Stimulated activated CD8-positive, alpha-beta memory T cell treated with anti-CD3 and anti-CD28 coated beads, Interleukin-7, amount 100 ng/mL, for 1 hour (primary cell): ENCODE measurements at regions not wholly inside any gene's neighbourhood (a gene's known extent, or its start where the extent isn't known, plus 50 kb on each side); places are given as distances from the start of the nearest gene placed in this dataset.

Experiments used
- DNase-seq, 2 donors: peaks; one replicate each; pipeline ENCODE4 v3.0.0-alpha.2; 2020; ENCODE audit warnings: low read depth in 2 of 2

- no peak for DNase-seq
Measured at GRCh38 chr14:65933400-65934069, 521.0 kb downstream of the FUT8 start.

DNA sequence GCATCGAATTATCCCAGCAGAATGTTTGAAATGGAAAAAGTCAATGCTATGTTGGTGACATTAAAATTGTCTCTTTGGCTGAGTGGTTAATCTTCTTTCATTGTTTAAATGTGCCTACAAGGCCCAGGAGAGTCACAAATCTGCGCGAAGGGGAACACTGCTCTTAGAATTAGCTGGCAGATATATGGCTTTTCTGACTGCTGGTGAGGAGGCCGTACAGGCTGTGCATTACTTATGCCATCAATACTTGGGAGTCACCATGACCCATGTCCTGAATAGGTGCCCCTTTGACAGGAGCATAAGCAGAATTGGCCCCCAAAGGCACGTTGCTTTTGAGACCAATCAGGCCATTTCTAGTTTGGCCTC, 521.5 kb downstream of the FUT8 start:
- DNase-seq = no peak

- DNase-seq = no peak
Measured at GRCh38 chr14:65936342-65936975, 523.9 kb downstream of the FUT8 start.

DNA sequence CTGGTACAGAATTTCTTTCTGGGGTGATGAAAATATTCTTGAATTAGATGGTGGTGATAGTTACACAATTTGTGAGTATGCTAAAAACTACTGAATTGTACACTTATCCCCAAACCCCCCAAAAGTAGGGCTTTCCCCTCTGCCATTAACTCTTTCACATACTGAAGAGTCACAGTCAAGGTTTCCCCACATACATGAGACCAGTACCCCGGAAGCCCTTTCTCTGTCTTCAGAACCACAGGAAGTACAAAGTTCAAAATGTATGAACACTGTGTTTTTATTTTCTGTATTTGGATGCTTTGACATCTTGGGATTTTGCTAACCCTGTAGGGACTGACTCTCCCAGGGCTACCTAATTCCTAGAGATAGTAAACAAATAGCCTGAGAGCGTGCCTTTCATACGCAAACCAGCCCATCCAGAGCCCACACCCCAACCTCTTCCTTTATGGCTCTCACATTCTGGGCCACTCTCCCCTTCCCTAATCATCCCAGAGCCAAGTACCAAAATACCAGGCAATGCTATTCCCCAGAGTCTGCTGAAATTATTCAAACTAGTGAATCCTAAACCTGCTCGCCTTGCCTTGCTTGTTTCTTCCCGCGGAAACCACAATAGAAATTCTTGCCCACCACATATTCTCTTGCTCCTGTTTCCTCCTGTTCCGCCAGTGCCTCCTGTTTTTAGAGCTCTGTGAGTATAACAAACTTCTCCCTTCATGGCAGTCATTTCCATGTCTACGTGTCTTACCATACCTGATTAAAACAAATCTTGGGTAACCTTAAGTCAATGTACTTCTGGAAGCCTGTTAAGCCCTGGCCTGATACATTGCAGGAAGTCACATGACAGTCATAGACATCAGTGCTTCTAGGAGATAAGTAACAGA, 524.8 kb downstream of the FUT8 start:
- DNase-seq = no peak

DNA sequence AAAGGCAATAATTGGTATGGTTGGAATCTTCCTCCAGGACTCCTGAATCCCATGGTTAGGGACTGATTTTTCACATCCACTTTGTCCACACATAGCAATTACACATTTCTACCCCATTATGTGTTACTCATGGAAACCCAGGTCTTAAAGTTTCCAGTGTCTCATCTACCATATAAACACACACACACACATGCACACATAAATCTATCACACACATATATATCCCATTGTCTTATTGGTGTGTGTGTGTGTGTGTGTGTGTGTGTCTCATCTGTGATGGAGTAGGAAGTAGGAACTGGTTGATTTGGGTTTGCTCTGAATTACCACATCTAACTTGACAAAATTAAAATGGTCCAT, 525.4 kb downstream of the FUT8 start:
- DNase-seq = no peak

- no peak for DNase-seq
Measured at GRCh38 chr14:65938738-65939137, 526.2 kb downstream of the FUT8 start.

- no peak for DNase-seq
Measured at GRCh38 chr14:65939184-65939583, 526.7 kb downstream of the FUT8 start.

DNA sequence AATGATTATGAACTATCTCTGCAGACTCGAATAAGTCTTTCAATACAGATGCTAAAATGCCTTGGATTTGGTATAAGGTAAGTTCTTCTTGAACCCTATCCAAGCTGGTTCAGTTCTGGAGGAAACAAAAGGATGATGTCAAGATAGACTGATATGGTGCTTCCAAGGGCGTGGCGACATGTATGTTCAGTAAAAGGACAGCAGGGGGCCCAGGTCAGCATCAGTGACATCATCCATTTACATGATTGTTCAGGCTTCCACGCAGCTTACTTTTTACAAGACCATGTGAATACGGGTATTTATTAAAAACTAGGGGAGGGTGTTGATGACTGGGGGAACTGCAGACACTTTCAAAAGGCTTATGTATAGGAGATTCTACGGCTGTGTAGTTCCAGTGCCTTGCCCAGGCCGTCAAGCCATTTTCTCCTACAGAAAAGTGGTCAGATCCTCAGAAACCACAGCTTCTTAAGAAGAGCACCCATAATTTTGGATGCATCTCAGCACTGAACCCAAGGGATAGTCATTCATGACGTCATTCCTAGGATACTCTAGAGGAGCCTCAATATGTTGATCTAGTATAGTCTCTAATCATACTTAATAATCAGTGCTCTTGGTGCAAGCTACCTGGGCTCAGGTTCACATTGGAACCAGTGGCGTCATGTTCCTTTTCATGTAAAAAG, 527.7 kb downstream of the FUT8 start:
- DNase-seq = no peak

- DNase-seq = no peak
Measured at GRCh38 chr14:65941091-65941490, 528.6 kb downstream of the FUT8 start.

- DNase-seq = no peak
Measured at GRCh38 chr14:65943150-65943549, 530.6 kb downstream of the FUT8 start.

GRCh38 chr14:65943916-65944410, 531.4 kb downstream of the FUT8 start:
- DNase-seq = no peak

DNA sequence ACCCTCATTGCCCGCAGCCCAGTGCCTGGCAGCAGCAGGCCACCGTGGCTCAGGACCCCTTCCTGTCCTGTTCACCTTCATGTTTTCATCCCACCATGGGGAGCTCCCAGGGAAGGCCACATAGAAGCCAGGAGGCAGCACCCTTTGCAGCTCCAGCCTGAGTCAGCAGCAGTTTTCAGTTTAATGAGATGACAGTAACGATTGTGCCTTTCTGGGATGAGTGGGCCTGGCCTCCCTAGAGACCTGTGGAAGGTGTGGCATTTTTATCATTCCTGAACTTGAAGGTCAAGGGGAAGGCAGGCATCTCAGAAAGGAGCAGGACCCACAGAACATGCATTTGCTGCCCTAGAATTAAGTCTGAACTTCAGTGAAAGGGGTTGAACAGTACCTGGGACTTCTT, 532.8 kb downstream of the FUT8 start:
- DNase-seq = no peak

DNA sequence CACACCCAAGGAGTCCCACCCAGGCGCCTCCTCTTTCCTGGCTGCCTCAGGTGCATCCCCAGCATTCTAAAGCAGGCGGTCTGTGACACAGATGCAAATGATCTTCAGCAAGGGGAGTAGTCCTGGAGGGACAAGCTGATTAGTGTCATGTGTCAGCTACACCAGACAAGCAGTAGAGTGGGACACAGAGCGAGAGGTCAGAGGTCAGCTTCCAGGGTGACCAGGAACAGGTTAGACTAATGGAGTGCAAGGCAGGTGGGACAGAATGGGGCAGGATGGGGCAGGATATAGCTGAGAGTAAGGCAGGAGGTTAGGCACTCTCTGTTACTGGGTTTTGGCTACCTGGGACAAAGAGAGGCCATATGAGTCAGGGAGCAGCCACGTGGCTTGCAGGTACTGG, 534.0 kb downstream of the FUT8 start:
- no peak for DNase-seq

GRCh38 chr14:65948302-65948701, 535.8 kb downstream of the FUT8 start:
- no peak for DNase-seq

DNA sequence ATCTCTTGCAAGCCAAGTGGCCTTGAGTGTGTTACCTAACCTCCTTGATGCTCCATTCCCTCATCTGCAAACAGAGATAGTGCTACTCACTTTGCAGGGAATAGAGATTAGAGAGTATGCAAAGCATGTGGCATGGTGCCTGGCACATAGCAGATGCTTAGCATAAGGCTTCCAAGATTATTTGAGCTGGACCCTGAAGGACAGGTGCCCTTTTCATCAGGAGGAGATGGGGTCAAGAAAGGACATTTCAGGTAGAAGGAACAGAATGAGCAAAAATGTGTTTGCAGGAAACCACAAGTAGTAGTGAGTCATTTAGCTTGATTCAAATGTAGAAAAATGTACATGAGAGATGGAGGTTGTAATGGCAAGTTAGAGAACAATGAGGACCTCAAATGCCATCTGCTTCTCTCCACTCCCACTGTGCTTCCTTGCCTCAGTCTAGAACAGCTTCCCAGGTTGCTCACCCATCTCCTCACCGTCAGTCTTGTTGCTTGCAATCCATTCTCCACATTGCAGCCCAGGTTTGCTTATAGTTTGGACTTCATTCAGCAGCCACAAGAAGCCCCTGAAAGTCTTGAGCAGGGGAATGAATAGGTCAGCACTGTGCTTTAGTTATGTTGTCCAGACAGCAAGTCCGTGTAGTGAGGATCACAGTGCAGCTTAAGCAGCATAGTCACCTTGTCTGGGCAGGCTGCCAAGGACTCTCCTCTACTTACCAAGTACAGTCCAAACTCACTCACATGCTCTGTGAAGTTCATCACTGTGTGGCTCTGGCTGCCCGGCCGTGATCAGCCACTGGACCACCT, 536.3 kb upstream of the CCDC196 start:
- DNase-seq = no peak

DNA sequence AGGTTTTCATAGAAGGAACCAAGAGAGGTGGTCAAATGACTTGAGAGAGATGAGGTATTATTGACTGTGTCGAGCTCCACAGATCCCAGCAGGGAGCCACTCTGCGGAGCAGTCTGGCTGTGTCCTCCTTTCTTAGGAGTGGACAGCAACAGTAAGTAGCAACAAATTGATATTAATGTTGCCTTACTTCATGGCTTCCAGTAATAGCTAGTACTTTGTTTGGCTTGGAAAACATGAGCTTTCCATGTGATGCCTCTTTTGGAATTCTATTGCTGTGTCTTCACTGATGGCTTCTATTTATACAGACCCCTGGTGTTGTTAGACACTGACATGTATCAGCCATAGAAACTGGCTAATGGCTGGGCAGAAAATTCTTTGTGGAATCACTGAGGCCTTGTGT, 531.2 kb upstream of the CCDC196 start:
- DNase-seq = no peak

DNA sequence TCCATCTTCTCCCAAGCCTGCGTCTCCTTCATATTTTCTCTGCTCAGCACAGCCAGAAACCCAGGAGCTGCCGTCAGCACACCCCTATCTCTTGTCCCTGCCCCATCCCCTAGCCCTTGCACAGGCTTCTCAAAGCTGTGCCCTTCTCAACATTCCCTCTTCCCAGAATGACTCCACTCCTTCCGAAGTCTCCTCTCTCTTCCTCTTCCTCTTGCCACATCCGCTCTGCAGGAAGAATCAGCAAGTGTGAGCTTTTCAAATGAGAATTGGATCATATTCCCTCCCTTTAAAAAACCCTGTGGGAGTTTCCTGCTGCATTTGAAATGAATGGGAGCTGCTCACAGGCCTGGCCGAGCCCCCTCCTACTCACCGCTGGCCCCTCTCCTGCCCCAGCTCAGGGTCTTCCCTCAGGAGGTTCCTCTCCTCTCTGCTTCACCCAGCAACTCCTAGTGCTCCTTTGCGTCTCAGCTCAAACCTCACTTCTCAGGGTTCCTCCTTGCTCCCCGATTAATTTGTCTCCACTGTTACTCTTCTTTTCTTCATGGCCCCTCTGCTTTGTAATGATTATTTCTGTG, 528.5 kb upstream of the CCDC196 start:
- DNase-seq = no peak

GRCh38 chr14:65958664-65959562, 527.3 kb upstream of the CCDC196 start:
- DNase-seq = no peak

DNA sequence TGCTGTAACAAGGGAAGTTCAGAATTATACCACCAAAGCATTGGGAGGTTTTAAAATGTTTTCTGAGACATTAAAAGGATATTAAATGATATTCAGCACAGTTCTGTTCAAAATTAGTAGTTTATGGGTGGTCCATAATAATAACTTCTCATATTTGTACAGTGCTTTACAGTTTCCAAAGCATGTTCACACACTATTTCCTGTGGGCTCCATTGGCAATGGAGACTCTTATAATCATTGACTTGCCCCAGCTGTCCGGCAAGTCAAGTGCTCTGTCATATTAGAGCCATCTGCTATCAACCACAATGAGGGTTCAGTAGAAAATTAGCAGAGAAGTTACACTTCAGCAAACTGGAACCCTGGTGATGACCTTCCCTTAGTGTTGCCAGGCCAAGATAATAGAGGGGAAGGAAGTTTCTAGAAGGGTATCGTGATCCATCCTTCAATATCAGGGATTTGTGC, 526.6 kb upstream of the CCDC196 start:
- no peak for DNase-seq

DNA sequence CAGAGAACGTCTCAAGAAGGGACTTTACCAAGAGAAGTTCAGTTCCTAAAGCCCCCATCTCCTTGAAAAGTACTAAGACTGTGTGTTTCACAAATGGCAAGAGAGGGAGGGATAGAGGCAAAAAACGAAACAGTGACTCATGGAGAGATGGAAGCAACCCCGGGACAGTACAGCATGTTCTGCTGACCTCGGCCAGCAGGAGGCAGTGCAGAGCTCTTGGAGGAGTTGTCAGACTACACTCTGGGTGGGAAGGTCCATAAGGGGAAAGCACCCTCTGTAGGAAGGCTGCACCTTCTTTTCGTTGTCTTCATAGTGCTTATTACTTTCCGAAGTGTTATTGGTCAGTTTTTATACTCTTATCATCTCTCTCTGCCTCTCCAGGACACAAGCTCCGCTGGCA, 525.2 kb upstream of the CCDC196 start:
- DNase-seq = peak; percentile 26 to 39
